ENCODE measurements at regions not wholly inside any gene's neighbourhood (a gene's known extent, or its start where the extent isn't known, plus 50 kb on each side); places are given as distances from the start of the nearest gene placed in this dataset.
A peak's percentile ranks its signal among the peaks of the same experiment; 100 is the strongest.

GRCh38 chr2:45301307-45302277, 292.3 kb upstream of the SIX2 start:
- Histone ChIP-seq H3K9me3 (ENCODE audit: control insufficient read depth, low read depth, low read length) (no peaks in the 10 kb centered on the region), H3K4me3 (ENCODE audit: low read length) (no peak overlapping the region), H3K4me1 (ENCODE audit: control insufficient read depth, insufficient read depth, low read length) (peaks cover 14% of the 10 kb centered on the region), H3K27me3 (ENCODE audit: control insufficient read depth, insufficient read depth, low read length) (peaks cover 7% of the 10 kb centered on the region), H3K27ac (ENCODE audit: low read length) (no peak overlapping the region), H3K36me3 (ENCODE audit: control insufficient read depth, insufficient read depth, low read length) (no peaks in the 10 kb centered on the region)
- DNase-seq: peak; percentile 10 to 37
- WGBS (ENCODE audit: insufficient coverage, low lambda C conversion rate): 14% methylated on average over 2 of the region's 19 CpGs

GRCh38 chr2:45300026-45300750, 290.9 kb upstream of the SIX2 start:
- Histone ChIP-seq H3K27me3 (ENCODE audit: control insufficient read depth, insufficient read depth, low read length) (peaks cover 6% of the 10 kb centered on the region), H3K4me3 (ENCODE audit: low read length) (no peak overlapping the region), H3K36me3 (ENCODE audit: control insufficient read depth, insufficient read depth, low read length) (no peaks in the 10 kb centered on the region), H3K27ac (ENCODE audit: low read length) (no peak overlapping the region), H3K4me1 (ENCODE audit: control insufficient read depth, insufficient read depth, low read length) (peaks cover 12% of the 10 kb centered on the region), H3K9me3 (ENCODE audit: control insufficient read depth, low read depth, low read length) (no peaks in the 10 kb centered on the region)
- DNase-seq: peak; percentile 52 to 77
- WGBS (ENCODE audit: insufficient coverage, low lambda C conversion rate): no CpG with 5 or more reads among the region's 4 CpGs

DNA sequence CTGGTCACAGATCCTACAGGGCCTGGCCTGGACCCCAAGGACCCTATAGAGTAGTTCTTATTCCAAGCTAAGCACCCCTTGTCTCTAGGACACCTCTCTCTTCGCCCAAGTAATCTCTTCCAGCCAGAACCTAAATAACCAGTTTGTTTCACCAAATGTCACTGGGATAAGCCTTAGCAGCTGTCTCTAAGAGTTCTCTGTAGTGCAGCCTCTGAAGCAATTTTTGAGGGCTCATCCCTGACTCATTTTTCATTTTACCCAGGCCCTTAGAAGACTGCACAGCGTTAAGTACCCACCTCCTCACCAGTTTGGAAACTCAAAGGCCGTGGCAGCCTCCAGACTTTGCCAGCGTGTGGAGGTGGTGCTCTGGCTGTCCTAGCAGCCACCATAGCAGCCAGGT, 290.1 kb upstream of the SIX2 start:
- H3K4me3 ChIP-seq (ENCODE audit: low read length): no peak overlapping the region
- no peaks in the 10 kb centered on the region for H3K9me3 ChIP-seq (ENCODE audit: control insufficient read depth, low read depth, low read length)
- no peak overlapping the region for H3K27ac ChIP-seq (ENCODE audit: low read length)
- peaks cover 12% of the 10 kb centered on the region for H3K4me1 ChIP-seq (ENCODE audit: control insufficient read depth, insufficient read depth, low read length)
- no peaks in the 10 kb centered on the region for H3K36me3 ChIP-seq (ENCODE audit: control insufficient read depth, insufficient read depth, low read length)
- DNase-seq: no peak
- H3K27me3 ChIP-seq (ENCODE audit: control insufficient read depth, insufficient read depth, low read length): peaks cover 9% of the 10 kb centered on the region
- WGBS (ENCODE audit: insufficient coverage, low lambda C conversion rate): no CpG with 5 or more reads among the region's 4 CpGs

DNA sequence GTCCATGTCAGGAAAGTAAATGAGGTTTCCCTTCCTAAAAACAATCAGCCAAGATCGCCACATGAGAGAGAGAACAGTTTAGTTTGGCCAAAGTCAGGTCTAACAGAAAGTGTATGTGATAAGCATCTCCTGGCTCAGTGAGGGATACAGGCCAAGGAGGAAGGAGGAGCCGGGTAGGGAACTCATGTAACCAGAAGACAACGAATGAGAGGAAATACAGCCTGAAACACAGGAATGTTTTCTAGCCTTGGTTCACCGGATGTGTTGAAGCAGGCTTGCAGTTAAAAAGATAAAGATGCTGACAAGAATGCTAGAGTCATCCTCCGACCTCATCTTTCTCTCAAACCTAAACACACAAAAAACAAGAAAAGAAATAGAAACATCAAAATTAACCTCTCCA, 283.9 kb upstream of the SIX2 start:
- peaks cover 19% of the 10 kb centered on the region for H3K27me3 ChIP-seq (ENCODE audit: control insufficient read depth, insufficient read depth, low read length)
- WGBS (ENCODE audit: insufficient coverage, low lambda C conversion rate): no CpG with 5 or more reads among the region's 5 CpGs
- H3K4me3 ChIP-seq (ENCODE audit: low read length): no peak overlapping the region
- H3K9me3 ChIP-seq (ENCODE audit: control insufficient read depth, low read depth, low read length): no peaks in the 10 kb centered on the region
- H3K27ac ChIP-seq (ENCODE audit: low read length): no peak overlapping the region
- no peak for DNase-seq
- no peaks in the 10 kb centered on the region for H3K4me1 ChIP-seq (ENCODE audit: control insufficient read depth, insufficient read depth, low read length)
- no peaks in the 10 kb centered on the region for H3K36me3 ChIP-seq (ENCODE audit: control insufficient read depth, insufficient read depth, low read length)

GRCh38 chr2:45291296-45291701, 282.0 kb upstream of the SIX2 start:
- H3K9me3 ChIP-seq (ENCODE audit: control insufficient read depth, low read depth, low read length): no peaks in the 10 kb centered on the region
- no peak overlapping the region for H3K27ac ChIP-seq (ENCODE audit: low read length)
- no peaks in the 10 kb centered on the region for H3K36me3 ChIP-seq (ENCODE audit: control insufficient read depth, insufficient read depth, low read length)
- no CpG with 5 or more reads among the region's 4 CpGs for WGBS (ENCODE audit: insufficient coverage, low lambda C conversion rate)
- H3K4me1 ChIP-seq (ENCODE audit: control insufficient read depth, insufficient read depth, low read length): no peaks in the 10 kb centered on the region
- peaks cover 19% of the 10 kb centered on the region for H3K27me3 ChIP-seq (ENCODE audit: control insufficient read depth, insufficient read depth, low read length)
- no peak overlapping the region for H3K4me3 ChIP-seq (ENCODE audit: low read length)
- no peak for DNase-seq

DNA sequence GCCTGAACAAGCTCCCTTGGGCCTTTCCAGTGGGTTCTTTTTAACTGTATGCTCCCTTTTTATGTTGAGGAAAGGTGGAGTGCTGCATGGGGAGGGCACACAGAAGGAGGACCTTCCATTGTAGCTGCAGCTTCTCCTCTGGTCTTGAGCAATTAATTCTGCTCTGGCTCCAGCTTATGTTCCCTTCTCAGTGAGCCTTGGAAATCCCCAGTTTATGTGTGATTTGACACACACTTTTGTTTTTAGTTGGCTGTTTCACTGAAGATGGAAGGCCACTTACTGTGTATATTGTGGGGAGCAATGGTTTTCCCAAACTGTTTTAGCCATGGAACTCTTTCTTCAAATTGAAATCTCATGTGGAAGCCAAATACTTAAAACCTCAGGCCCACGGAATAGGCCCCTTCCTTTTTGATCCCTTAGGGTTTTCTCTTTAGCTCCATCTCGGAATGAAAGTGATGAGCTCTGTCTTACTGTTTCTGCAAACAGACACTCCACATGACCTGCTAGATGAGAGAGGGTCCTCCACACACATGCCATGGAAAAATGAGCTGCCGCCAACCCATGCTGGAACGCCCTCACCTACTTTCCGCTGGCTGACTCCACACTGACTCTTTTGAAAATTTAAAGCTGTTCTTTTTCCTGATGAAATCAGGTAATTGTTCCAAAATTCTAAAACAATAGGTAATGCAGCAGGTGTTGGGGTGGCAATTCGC, 280.9 kb upstream of the SIX2 start:
- H3K27me3 ChIP-seq (ENCODE audit: control insufficient read depth, insufficient read depth, low read length): peaks cover 19% of the 10 kb centered on the region
- WGBS (ENCODE audit: insufficient coverage, low lambda C conversion rate): no CpG with 5 or more reads among the region's 6 CpGs

DNA sequence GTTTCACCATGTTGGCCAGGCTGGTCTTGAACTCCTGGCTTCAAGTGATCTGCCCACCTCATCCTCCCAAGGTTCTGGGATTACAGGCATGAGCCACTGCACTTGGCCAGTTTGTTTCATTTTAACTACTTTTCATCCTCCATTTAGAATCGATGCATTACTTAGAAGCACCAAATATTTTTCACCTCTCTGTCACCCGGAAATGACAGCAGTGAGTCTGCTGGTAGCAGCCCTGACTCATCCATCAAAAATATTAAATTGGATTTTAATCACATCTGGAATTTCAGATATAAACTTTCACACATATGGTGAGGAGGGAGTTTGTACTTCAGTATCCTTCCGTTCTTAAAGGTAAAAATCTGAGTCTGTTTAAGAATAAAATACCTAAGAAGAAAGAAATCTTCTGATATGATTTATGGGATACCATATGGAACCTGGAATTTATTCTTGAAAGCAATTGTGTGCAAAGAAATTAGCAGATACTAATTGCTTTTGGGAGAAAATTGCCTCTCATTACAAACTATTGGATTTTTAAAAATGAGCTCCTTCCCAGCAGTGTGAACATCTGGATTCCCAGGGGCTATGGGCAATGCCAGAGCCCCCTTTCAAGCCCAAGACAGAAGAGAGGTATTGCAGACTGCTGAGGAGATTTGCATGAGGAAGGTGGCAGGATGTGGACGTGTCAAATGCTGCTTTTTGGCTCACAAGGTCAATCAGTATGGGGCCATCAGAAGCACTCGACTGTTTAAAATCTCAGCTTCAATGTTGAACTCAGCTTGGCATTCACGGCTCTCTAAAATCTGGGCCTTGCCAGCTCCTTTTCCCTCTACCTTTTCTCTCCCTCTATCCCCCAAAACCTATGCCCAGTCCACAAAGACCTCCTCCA, 279.5 kb upstream of the SIX2 start:
- Histone ChIP-seq H3K9me3 (ENCODE audit: control insufficient read depth, low read depth, low read length) (no peaks in the 10 kb centered on the region), H3K4me1 (ENCODE audit: control insufficient read depth, insufficient read depth, low read length) (no peaks in the 10 kb centered on the region), H3K36me3 (ENCODE audit: control insufficient read depth, insufficient read depth, low read length) (no peaks in the 10 kb centered on the region), H3K4me3 (ENCODE audit: low read length) (no peak overlapping the region), H3K27ac (ENCODE audit: low read length) (no peak overlapping the region), H3K27me3 (ENCODE audit: control insufficient read depth, insufficient read depth, low read length) (peaks cover 13% of the 10 kb centered on the region)
- DNase-seq: no peak
- WGBS (ENCODE audit: insufficient coverage, low lambda C conversion rate): 100% methylated on average over 2 of the region's 6 CpGs

More for the DNA sequence above, 280.9 kb upstream of the SIX2 start:
- Histone ChIP-seq H3K4me1 (ENCODE audit: control insufficient read depth, insufficient read depth, low read length) (no peaks in the 10 kb centered on the region), H3K4me3 (ENCODE audit: low read length) (no peak overlapping the region), H3K27ac (ENCODE audit: low read length) (no peak overlapping the region), H3K9me3 (ENCODE audit: control insufficient read depth, low read depth, low read length) (no peaks in the 10 kb centered on the region), H3K36me3 (ENCODE audit: control insufficient read depth, insufficient read depth, low read length) (no peaks in the 10 kb centered on the region)
- DNase-seq: no peak

DNA sequence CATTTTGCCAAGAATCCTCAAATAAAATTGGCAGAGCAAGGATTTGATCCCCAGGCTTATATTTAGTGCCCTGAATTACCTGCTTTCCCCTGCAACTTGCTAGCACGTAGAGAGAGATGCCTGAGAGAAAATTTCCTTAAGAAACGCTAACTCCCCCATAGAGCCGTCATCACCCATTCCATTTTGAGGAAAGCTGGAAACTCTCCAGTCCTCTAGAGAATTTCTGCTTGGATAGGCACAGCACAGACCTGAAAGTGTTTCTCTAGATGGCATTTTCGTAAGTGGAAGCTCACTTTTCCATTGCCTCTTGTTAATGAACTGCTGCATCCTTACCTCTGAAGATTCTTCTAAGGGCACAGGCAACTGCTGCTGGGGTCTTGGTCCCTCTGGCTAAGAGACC, 277.8 kb upstream of the SIX2 start:
- 80% methylated on average over 1 of the region's 4 CpGs for WGBS (ENCODE audit: insufficient coverage, low lambda C conversion rate)
- DNase-seq: no peak
- H3K27ac ChIP-seq (ENCODE audit: low read length): no peak overlapping the region

GRCh38 chr2:45285771-45286390, 276.6 kb upstream of the SIX2 start:
- Histone ChIP-seq H3K4me3 (ENCODE audit: low read length) (no peak overlapping the region), H3K9me3 (ENCODE audit: control insufficient read depth, low read depth, low read length) (no peaks in the 10 kb centered on the region), H3K27ac (ENCODE audit: low read length) (no peak overlapping the region), H3K27me3 (ENCODE audit: control insufficient read depth, insufficient read depth, low read length) (peaks cover 7% of the 10 kb centered on the region), H3K4me1 (ENCODE audit: control insufficient read depth, insufficient read depth, low read length) (no peaks in the 10 kb centered on the region), H3K36me3 (ENCODE audit: control insufficient read depth, insufficient read depth, low read length) (no peaks in the 10 kb centered on the region)
- no peak for DNase-seq
- no CpG with 5 or more reads among the region's 4 CpGs for WGBS (ENCODE audit: insufficient coverage, low lambda C conversion rate)

More for the DNA sequence above, 277.8 kb upstream of the SIX2 start:
- no peaks in the 10 kb centered on the region for H3K36me3 ChIP-seq (ENCODE audit: control insufficient read depth, insufficient read depth, low read length)
- no peaks in the 10 kb centered on the region for H3K4me1 ChIP-seq (ENCODE audit: control insufficient read depth, insufficient read depth, low read length)
- no peak overlapping the region for H3K4me3 ChIP-seq (ENCODE audit: low read length)
- no peaks in the 10 kb centered on the region for H3K9me3 ChIP-seq (ENCODE audit: control insufficient read depth, low read depth, low read length)
- H3K27me3 ChIP-seq (ENCODE audit: control insufficient read depth, insufficient read depth, low read length): peaks cover 7% of the 10 kb centered on the region

All from large intestine (tissue), 3 donors.